Ishikawa (cell line): ENCODE measurements at regions not wholly inside any gene's neighbourhood (a gene's known extent, or its start where the extent isn't known, plus 50 kb on each side); places are given as distances from the start of the nearest gene placed in this dataset.

Experiments used
- CEBPB ChIP-seq: IDR thresholded peaks from 2 replicates; pipeline ENCODE4 v1.6.1; 2012
- CREB1 ChIP-seq: IDR thresholded peaks from 2 replicates; pipeline ENCODE4 v1.6.1; 2012; ENCODE audit warnings: low read depth
- EGR1 ChIP-seq: IDR thresholded peaks from 2 replicates; pipeline ENCODE4 v1.6.1; 2012
- EP300 ChIP-seq: IDR thresholded peaks from 2 replicates; pipeline ENCODE4 v1.6.1; 2012; ENCODE audit warnings: borderline replicate concordance
- FOXM1 ChIP-seq: IDR thresholded peaks from 2 replicates; pipeline ENCODE4 v1.6.1; 2012; ENCODE audit warnings: low read depth, borderline replicate concordance
- RAD21 ChIP-seq: IDR thresholded peaks from 2 replicates; pipeline ENCODE4 v1.6.1; 2012; ENCODE audit warnings: low read depth
- TAF1 ChIP-seq: IDR thresholded peaks from 2 replicates; pipeline ENCODE4 v1.6.1; 2012; ENCODE audit warnings: low read depth, mild to moderate bottlenecking
- TCF12 ChIP-seq: IDR thresholded peaks from 2 replicates; pipeline ENCODE4 v1.6.1; 2012; ENCODE audit warnings: low read depth
- TEAD4 ChIP-seq: IDR thresholded peaks from 2 replicates; pipeline ENCODE4 v1.6.1; 2012
- YY1 ChIP-seq: IDR thresholded peaks from 2 replicates; pipeline ENCODE4 v1.6.1; 2012; ENCODE audit warnings: low read depth
- TF ChIP-seq, protein P1 (sequence below): IDR thresholded peaks from 2 replicates; pipeline ENCODE4 v1.6.1; 2012
- TF ChIP-seq, protein P2 (sequence below): IDR thresholded peaks from 2 replicates; pipeline ENCODE4 v1.6.1; 2012; ENCODE audit warnings: low read depth, mild to moderate bottlenecking
- TF ChIP-seq, protein P3 (sequence below): IDR thresholded peaks from 2 replicates; pipeline ENCODE4 v1.6.1; 2012

DNA sequence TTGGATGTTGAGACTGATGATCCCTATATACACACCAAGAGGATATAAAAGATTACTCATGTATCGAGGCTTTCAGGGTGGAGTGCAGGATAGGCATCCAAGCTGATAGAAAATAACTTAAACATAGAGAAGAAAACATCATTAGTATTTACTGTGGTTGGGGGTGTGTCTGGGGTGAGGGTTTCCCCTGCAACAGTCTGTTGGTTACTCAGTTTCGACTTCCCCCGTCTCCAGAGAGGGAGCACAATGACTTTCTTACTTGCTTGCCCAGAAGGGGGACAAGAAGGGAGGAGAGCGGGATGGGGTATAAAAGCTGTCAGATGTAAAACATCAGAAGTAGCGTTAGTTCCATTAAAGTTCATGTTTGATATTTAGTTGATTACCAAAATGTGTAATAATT lies 717.4 kb upstream of the ZP4 start:
- TF ChIP-seq TEAD4 (no peak), EP300 (no peak), YY1 (no peak), RAD21 (no peak), TAF1 (no peak), CREB1 (no peak), EGR1 (no peak), FOXM1 (no peak), CEBPB (no peak), TCF12 (no peak)
- TF ChIP-seq, protein P1, sequence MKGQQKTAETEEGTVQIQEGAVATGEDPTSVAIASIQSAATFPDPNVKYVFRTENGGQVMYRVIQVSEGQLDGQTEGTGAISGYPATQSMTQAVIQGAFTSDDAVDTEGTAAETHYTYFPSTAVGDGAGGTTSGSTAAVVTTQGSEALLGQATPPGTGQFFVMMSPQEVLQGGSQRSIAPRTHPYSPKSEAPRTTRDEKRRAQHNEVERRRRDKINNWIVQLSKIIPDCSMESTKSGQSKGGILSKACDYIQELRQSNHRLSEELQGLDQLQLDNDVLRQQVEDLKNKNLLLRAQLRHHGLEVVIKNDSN: no peak
- TF ChIP-seq, protein P2, sequence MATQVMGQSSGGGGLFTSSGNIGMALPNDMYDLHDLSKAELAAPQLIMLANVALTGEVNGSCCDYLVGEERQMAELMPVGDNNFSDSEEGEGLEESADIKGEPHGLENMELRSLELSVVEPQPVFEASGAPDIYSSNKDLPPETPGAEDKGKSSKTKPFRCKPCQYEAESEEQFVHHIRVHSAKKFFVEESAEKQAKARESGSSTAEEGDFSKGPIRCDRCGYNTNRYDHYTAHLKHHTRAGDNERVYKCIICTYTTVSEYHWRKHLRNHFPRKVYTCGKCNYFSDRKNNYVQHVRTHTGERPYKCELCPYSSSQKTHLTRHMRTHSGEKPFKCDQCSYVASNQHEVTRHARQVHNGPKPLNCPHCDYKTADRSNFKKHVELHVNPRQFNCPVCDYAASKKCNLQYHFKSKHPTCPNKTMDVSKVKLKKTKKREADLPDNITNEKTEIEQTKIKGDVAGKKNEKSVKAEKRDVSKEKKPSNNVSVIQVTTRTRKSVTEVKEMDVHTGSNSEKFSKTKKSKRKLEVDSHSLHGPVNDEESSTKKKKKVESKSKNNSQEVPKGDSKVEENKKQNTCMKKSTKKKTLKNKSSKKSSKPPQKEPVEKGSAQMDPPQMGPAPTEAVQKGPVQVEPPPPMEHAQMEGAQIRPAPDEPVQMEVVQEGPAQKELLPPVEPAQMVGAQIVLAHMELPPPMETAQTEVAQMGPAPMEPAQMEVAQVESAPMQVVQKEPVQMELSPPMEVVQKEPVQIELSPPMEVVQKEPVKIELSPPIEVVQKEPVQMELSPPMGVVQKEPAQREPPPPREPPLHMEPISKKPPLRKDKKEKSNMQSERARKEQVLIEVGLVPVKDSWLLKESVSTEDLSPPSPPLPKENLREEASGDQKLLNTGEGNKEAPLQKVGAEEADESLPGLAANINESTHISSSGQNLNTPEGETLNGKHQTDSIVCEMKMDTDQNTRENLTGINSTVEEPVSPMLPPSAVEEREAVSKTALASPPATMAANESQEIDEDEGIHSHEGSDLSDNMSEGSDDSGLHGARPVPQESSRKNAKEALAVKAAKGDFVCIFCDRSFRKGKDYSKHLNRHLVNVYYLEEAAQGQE: no peak
- TF ChIP-seq, protein P3, sequence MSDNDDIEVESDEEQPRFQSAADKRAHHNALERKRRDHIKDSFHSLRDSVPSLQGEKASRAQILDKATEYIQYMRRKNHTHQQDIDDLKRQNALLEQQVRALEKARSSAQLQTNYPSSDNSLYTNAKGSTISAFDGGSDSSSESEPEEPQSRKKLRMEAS: no peak
